Uterus (tissue), 2 donors: ENCODE measurements at regions not wholly inside any gene's neighbourhood (a gene's known extent, or its start where the extent isn't known, plus 50 kb on each side); places are given as distances from the start of the nearest gene placed in this dataset.

Experiments
- POLR2A ChIP-seq, 2 donors: fragments of 450-650 bp; IDR thresholded peaks; one replicate each; pipeline ENCODE4 v1.6.1; 2016; ENCODE audit warnings: antibody characterized with exemption in 2 of 2, mild to moderate bottlenecking in 1 of 2, moderate library complexity in 1 of 2
- TF ChIP-seq, protein P1 (sequence below), 4 experiments: fragments of 200-600 bp in 2 of 4; fragments of 450-650 bp in 2 of 4; sonication (generic) in 2 of 4; IDR thresholded peaks; one replicate each; pipeline ENCODE4 v1.5.1; 2016 to 2019; ENCODE audit warnings: antibody characterized with exemption in 4 of 4, mild to moderate bottlenecking in 2 of 4, moderate library complexity in 1 of 4

- TF ChIP-seq, protein P1, sequence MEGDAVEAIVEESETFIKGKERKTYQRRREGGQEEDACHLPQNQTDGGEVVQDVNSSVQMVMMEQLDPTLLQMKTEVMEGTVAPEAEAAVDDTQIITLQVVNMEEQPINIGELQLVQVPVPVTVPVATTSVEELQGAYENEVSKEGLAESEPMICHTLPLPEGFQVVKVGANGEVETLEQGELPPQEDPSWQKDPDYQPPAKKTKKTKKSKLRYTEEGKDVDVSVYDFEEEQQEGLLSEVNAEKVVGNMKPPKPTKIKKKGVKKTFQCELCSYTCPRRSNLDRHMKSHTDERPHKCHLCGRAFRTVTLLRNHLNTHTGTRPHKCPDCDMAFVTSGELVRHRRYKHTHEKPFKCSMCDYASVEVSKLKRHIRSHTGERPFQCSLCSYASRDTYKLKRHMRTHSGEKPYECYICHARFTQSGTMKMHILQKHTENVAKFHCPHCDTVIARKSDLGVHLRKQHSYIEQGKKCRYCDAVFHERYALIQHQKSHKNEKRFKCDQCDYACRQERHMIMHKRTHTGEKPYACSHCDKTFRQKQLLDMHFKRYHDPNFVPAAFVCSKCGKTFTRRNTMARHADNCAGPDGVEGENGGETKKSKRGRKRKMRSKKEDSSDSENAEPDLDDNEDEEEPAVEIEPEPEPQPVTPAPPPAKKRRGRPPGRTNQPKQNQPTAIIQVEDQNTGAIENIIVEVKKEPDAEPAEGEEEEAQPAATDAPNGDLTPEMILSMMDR (IDR thresholded peaks at IDR 0.05): no peak
- no peak for TF ChIP-seq POLR2A (IDR thresholded peaks at IDR 0.05)
These were observed 192.2 kb upstream of the FBXO11 start for GRCh38 chr2:48098539-48098938.
